Body of pancreas (tissue), 4 donors: ENCODE measurements at regions not wholly inside any gene's neighbourhood (a gene's known extent, or its start where the extent isn't known, plus 50 kb on each side); places are given as distances from the start of the nearest gene placed in this dataset.

Experiments used
- ATAC-seq: fragments of 150-250 bp; one replicate; pipeline ENCODE4 v1.9.1; 2016
- DNase-seq, 4 donors: peaks; one replicate each; pipeline ENCODE4 v3.0.0-alpha.2; 2019
- H3K27ac ChIP-seq, 4 donors: fragments of 200-600 bp; sonication (generic); 1 replicate in 3 of 4; 2 replicates in 1 of 4; pipeline versions ENCODE4 v1.5.1 to v1.6.1; 2016 to 2019; ENCODE audit warnings: mild to moderate bottlenecking in 1 of 4, mixed read lengths in 1 of 4, moderate library complexity in 1 of 4
- H3K27me3 ChIP-seq, 2 donors: fragments of 200-600 bp; sonication (generic); one replicate each; pipeline ENCODE4 v1.6.0; 2016; ENCODE audit warnings: mild to moderate bottlenecking in 1 of 2
- H3K36me3 ChIP-seq, 2 donors: fragments of 200-600 bp; sonication (generic); replicated peaks in 1 of 2; 2 replicates each; pipeline ENCODE4 v1.5.1; 2016; ENCODE audit warnings: low read depth in 2 of 2; ENCODE audit not compliant: insufficient read depth in 1 of 2
- H3K4me1 ChIP-seq: fragments of 200-600 bp; sonication (generic); one replicate; pipeline ENCODE4 v1.6.0; 2016
- H3K4me3 ChIP-seq, 2 donors: fragments of 200-600 bp; sonication (generic); 1 replicate in 1 of 2; 2 replicates in 1 of 2; pipeline ENCODE4 v1.5.1; 2016 to 2019
- H3K9me3 ChIP-seq, 3 donors: fragments of 200-600 bp; sonication (generic); 1 replicate in 2 of 3; 2 replicates in 1 of 3; pipeline ENCODE4 v1.5.1; 2016
- POLR2A ChIP-seq, 3 donors: fragments of 450-650 bp; IDR thresholded peaks; one replicate each; pipeline ENCODE4 v1.6.1; 2016; ENCODE audit warnings: antibody characterized with exemption in 3 of 3, mild to moderate bottlenecking in 2 of 3
- WGBS, 2 donors: methylation state at CpG; one replicate each; pipeline ENCODE4 v1.1.5; 2017; 5-methylcytosine and 5-hydroxymethylcytosine counted together
- intact Hi-C: fragments of 100-400 bp; cut with DNase I; formaldehyde crosslinking; loops from one replicate; pipeline ENCODE4 v1.15.1; 2023
- TF ChIP-seq, protein P1 (sequence below), 7 experiments: fragments of 450-650 bp in 4 of 7; fragments of 200-600 bp in 3 of 7; sonication (generic) in 3 of 7; IDR thresholded peaks; one replicate each; pipeline ENCODE4 v1.5.1; 2016 to 2019; ENCODE audit warnings: antibody characterized with exemption in 7 of 7

DNA sequence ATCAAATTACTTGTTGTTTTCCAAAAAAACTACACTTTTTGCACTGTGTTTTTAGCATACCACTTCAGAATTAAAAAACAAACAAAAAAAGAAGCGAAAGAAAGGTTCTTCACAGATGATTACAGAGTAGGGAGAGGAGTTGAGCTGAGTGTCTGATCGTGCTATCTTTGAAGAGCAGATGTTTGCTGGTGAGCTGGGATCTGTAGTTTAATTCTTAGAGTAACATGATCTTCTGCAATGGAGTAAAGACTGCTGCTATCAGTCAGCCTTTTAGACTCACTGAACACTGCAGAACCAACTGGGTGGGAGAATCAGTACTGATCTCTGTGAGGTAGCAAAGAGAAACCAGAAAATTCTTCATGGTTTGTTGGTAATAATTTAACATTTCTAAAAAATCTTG lies 1197.8 kb upstream of the SORCS1 start:
- intact Hi-C loops, result no loop called here
- no peaks in the 10 kb centered on the region for H3K36me3 ChIP-seq
- H3K27ac ChIP-seq, result no peak overlapping the region
- H3K4me3 ChIP-seq, result no peak overlapping the region
- TF ChIP-seq, protein P1, sequence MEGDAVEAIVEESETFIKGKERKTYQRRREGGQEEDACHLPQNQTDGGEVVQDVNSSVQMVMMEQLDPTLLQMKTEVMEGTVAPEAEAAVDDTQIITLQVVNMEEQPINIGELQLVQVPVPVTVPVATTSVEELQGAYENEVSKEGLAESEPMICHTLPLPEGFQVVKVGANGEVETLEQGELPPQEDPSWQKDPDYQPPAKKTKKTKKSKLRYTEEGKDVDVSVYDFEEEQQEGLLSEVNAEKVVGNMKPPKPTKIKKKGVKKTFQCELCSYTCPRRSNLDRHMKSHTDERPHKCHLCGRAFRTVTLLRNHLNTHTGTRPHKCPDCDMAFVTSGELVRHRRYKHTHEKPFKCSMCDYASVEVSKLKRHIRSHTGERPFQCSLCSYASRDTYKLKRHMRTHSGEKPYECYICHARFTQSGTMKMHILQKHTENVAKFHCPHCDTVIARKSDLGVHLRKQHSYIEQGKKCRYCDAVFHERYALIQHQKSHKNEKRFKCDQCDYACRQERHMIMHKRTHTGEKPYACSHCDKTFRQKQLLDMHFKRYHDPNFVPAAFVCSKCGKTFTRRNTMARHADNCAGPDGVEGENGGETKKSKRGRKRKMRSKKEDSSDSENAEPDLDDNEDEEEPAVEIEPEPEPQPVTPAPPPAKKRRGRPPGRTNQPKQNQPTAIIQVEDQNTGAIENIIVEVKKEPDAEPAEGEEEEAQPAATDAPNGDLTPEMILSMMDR (IDR thresholded peaks at IDR 0.05), result no peak
- no peak for TF ChIP-seq POLR2A (IDR thresholded peaks at IDR 0.05)
- no peak for DNase-seq
- H3K4me1 ChIP-seq, result no peaks in the 10 kb centered on the region
- ATAC-seq, result no peak
- no peaks in the 10 kb centered on the region for H3K9me3 ChIP-seq
- WGBS, 2 donors, result 64 to 77% methylated on average over 2 of the region's 2 CpGs
- H3K27me3 ChIP-seq, result no peaks in the 10 kb centered on the region

DNA sequence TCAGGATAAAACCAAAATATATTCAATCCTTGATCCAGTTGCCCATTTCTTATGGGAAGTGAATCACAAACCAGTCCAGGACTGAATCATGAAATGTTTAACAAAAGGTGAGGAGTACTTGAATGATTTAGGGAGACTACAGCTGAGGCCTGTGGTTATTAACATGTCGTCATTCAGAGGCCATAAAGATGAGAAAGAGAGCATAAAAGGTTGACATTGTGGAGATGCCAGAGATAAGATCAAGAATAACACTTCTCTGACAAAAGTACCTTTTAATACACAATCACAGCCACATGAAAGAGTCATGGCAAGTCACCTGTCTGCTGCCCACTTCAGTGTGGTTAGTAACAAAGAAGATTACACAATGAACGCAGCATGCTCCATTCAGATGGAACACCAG lies 1195.7 kb upstream of the SORCS1 start:
- 39 to 43% methylated on average over 2 of the region's 2 CpGs for WGBS, 2 donors
- intact Hi-C loops, result no loop called here
- no peak overlapping the region for H3K27ac ChIP-seq
- H3K36me3 ChIP-seq, result no peaks in the 10 kb centered on the region
- no peaks in the 10 kb centered on the region for H3K27me3 ChIP-seq
- TF ChIP-seq, protein P1 (IDR thresholded peaks at IDR 0.05), result no peak
- no peak for TF ChIP-seq POLR2A (IDR thresholded peaks at IDR 0.05)
- DNase-seq, result no peak
- no peak overlapping the region for H3K4me3 ChIP-seq
- H3K9me3 ChIP-seq, result no peaks in the 10 kb centered on the region
- ATAC-seq, result no peak
- H3K4me1 ChIP-seq, result no peaks in the 10 kb centered on the region

DNA sequence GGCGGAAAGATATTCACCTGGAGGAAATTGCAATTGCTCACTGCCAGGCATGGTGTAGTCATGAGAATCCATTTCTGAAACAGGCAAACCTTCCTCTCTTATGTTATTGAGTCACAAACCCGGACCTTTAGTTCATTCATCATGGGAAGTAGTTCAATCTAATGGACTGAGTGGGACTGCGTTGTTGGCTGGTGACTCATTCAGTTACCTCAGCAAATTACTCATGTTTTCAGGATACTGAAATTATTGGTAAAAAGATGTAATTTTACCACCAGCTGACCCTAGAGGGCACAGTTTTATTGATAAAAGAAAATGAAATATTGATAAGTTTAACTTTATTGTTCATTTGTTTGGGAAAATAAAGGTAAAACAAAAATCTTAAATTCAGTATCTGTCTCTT lies 1194.4 kb upstream of the SORCS1 start:
- H3K27me3 ChIP-seq, result no peaks in the 10 kb centered on the region
- H3K36me3 ChIP-seq, result no peaks in the 10 kb centered on the region
- WGBS, 2 donors, result 25 to 32% methylated on average over 3 of the region's 3 CpGs
- no peak overlapping the region for H3K27ac ChIP-seq
- intact Hi-C loops, result no loop called here
- TF ChIP-seq POLR2A (IDR thresholded peaks at IDR 0.05), result no peak
- TF ChIP-seq, protein P1 (IDR thresholded peaks at IDR 0.05), result no peak
- no peak for DNase-seq
- ATAC-seq, result peak; percentile 50
- H3K4me1 ChIP-seq, result no peaks in the 10 kb centered on the region
- no peaks in the 10 kb centered on the region for H3K9me3 ChIP-seq
- H3K4me3 ChIP-seq, result no peak overlapping the region

DNA sequence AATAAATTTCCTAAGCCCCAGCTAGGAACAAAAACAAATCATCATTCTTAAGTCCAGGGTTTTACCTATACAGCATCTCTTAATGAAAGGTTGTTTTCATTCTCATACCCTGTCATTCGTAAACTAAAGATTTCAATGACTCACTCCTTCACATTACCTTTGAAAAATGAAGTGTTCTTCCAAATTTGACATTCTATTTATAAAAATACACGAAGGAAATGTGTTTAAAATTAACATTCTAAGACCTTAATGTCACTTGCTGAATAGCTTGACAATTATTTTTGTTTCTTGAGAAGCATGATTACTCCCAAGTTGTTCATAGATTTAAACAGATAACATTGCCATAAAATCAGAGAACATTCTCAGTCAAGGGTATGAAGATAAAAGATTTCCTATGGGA lies 1188.3 kb upstream of the SORCS1 start:
- no peak overlapping the region for H3K4me3 ChIP-seq
- TF ChIP-seq, protein P1 (IDR thresholded peaks at IDR 0.05), result no peak
- no peaks in the 10 kb centered on the region for H3K36me3 ChIP-seq
- H3K9me3 ChIP-seq, result no peaks in the 10 kb centered on the region
- no peaks in the 10 kb centered on the region for H3K27me3 ChIP-seq
- WGBS, 2 donors, result 24 to 29% methylated on average over 2 of the region's 2 CpGs
- DNase-seq (no peak), ATAC-seq (no peak)
- H3K27ac ChIP-seq, result no peak overlapping the region
- H3K4me1 ChIP-seq, result no peaks in the 10 kb centered on the region
- intact Hi-C loops, result no loop called here

DNA sequence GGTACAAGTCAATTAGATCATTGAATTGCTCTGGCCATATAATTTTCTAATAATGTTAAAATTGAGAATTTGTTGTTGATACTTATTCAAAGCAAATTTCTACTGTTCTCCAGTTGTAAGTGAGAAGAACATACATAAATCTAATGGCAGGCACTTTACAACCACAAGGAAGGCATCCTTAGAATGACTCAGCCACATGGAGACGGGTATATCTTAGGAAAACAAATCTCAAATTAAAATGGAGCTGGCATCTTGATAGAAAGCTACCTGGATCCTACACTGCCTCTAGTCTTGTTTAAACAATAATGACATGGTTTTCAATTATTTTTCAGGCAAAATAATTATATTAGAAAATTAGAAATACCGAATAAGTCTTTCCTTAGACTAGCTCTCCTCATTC lies 1183.7 kb upstream of the SORCS1 start:
- DNase-seq (no peak), ATAC-seq (no peak)
- H3K27me3 ChIP-seq, result no peaks in the 10 kb centered on the region
- TF ChIP-seq POLR2A (IDR thresholded peaks at IDR 0.05), result no peak
- TF ChIP-seq, protein P1 (IDR thresholded peaks at IDR 0.05), result no peak
- H3K27ac ChIP-seq, result no peak overlapping the region
- no peak overlapping the region for H3K4me3 ChIP-seq
- WGBS, 2 donors, result 45 to 48% methylated on average over 2 of the region's 2 CpGs
- intact Hi-C loops, result no loop called here
- H3K36me3 ChIP-seq, result no peaks in the 10 kb centered on the region
- no peaks in the 10 kb centered on the region for H3K9me3 ChIP-seq
- no peaks in the 10 kb centered on the region for H3K4me1 ChIP-seq
